ENCODE measurements at regions not wholly inside any gene's neighbourhood (a gene's known extent, or its start where the extent isn't known, plus 50 kb on each side); places are given as distances from the start of the nearest gene placed in this dataset.

- no peaks in the 10 kb centered on the region for H3K4me1 ChIP-seq
- H3K27ac ChIP-seq = no peak overlapping the region
- no peaks in the 10 kb centered on the region for H3K27me3 ChIP-seq
- H3K9me3 ChIP-seq = no peaks in the 10 kb centered on the region
- ATAC-seq = no peak
- H3K36me3 ChIP-seq = no peaks in the 10 kb centered on the region
- H3K4me3 ChIP-seq = no peak overlapping the region
- 83 to 100% methylated on average over 1 of the region's 1 CpG for WGBS, 2 donors (ENCODE audit: low coverage in 1 of 2)
- TF ChIP-seq EP300 (IDR thresholded peaks at IDR 0.05) (no peak), POLR2AphosphoS5 (IDR thresholded peaks at IDR 0.05) (no peak)
- TF ChIP-seq, protein P1, sequence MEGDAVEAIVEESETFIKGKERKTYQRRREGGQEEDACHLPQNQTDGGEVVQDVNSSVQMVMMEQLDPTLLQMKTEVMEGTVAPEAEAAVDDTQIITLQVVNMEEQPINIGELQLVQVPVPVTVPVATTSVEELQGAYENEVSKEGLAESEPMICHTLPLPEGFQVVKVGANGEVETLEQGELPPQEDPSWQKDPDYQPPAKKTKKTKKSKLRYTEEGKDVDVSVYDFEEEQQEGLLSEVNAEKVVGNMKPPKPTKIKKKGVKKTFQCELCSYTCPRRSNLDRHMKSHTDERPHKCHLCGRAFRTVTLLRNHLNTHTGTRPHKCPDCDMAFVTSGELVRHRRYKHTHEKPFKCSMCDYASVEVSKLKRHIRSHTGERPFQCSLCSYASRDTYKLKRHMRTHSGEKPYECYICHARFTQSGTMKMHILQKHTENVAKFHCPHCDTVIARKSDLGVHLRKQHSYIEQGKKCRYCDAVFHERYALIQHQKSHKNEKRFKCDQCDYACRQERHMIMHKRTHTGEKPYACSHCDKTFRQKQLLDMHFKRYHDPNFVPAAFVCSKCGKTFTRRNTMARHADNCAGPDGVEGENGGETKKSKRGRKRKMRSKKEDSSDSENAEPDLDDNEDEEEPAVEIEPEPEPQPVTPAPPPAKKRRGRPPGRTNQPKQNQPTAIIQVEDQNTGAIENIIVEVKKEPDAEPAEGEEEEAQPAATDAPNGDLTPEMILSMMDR (IDR thresholded peaks at IDR 0.05) = no peak
Observed at GRCh38 chr9:81242866-81243265, 446.5 kb downstream of the TLE1 start.

DNA sequence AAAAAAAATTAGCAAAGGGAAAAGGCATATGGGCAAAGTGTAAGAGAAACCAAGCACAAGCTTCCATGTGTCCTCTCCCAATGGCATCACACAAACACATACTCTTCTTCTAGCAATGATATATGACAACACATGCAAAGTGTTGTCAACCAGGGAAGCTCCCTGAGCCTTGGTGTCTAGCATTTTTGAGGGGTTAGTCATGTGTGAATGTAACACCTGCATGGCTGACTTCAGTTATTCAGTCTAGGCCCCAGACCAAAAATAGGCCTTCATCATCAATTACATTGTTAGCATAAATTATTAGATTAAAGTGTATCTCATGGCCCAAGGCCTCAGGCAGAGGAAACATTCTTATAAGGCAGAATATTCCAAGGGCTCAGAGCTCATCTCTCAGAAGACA lies 450.0 kb downstream of the TLE1 start:
- no peaks in the 10 kb centered on the region for H3K4me1 ChIP-seq
- H3K4me3 ChIP-seq = no peak overlapping the region
- H3K9me3 ChIP-seq = no peaks in the 10 kb centered on the region
- no peaks in the 10 kb centered on the region for H3K27me3 ChIP-seq
- ATAC-seq = no peak
- no peak for TF ChIP-seq POLR2A (IDR thresholded peaks at IDR 0.05)
- TF ChIP-seq POLR2AphosphoS5 (IDR thresholded peaks at IDR 0.05) = no peak
- TF ChIP-seq, protein P1 (IDR thresholded peaks at IDR 0.05) = no peak
- no peak for TF ChIP-seq EP300 (IDR thresholded peaks at IDR 0.05)
- no peak overlapping the region for H3K27ac ChIP-seq
- no peaks in the 10 kb centered on the region for H3K36me3 ChIP-seq

DNA sequence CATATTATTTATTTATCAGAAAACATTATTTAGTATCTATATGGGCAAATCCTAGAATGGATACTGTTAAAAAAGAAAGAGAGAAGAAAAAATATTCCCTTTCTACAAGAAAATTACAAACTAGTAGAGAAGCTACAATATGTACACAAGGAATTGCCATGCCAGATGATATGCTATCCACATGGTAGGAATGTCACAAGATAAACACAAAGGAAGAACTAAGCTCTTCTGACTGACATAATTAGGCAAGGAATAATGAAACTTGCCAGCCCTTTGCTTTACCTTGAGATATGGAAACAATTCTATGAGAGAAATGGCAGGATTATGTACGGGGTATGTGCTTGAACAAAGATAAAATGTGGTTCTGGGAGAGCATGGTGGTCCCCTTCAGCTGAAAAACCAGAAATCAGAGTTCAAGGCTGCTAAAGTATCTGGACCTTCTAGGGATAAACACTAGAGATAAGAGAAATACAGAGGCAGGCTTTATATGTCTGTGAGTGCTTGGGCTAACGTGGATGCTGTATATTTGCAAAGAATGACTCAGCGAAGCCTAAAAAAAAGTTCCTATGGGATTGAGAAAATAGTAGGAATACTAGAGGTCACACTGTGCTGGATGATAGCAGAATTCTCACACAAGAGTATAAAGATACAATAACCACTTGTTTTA lies 451.6 kb downstream of the TLE1 start:
- Histone ChIP-seq H3K36me3 (no peaks in the 10 kb centered on the region), H3K27me3 (no peaks in the 10 kb centered on the region), H3K9me3 (no peaks in the 10 kb centered on the region), H3K27ac (no peak overlapping the region), H3K4me1 (no peaks in the 10 kb centered on the region), H3K4me3 (no peak overlapping the region)
- no peak for ATAC-seq
- 67 to 77% methylated on average over 3 of the region's 3 CpGs for WGBS, 2 donors (ENCODE audit: low coverage in 1 of 2)
- TF ChIP-seq, protein P1 (IDR thresholded peaks at IDR 0.05) = no peak
- TF ChIP-seq POLR2A (IDR thresholded peaks at IDR 0.05) (no peak), EP300 (IDR thresholded peaks at IDR 0.05) (no peak), POLR2AphosphoS5 (IDR thresholded peaks at IDR 0.05) (no peak)

GRCh38 chr9:81234924-81235610 lies 454.3 kb downstream of the TLE1 start:
- H3K36me3 ChIP-seq = no peaks in the 10 kb centered on the region
- 89 to 92% methylated on average over 3 to 6 of the region's 6 CpGs for WGBS, 2 donors (ENCODE audit: low coverage in 1 of 2)
- TF ChIP-seq, protein P1 (IDR thresholded peaks at IDR 0.05) = no peak
- TF ChIP-seq POLR2AphosphoS5 (IDR thresholded peaks at IDR 0.05) (no peak), POLR2A (IDR thresholded peaks at IDR 0.05) (no peak), EP300 (IDR thresholded peaks at IDR 0.05) (no peak)

GRCh38 chr9:81231011-81231410 lies 458.3 kb downstream of the TLE1 start:
- no peak for ATAC-seq
- peaks cover 0 to 6% (median 0%) of the 10 kb centered on the region in 3 donors for H3K4me1 ChIP-seq
- H3K36me3 ChIP-seq = no peaks in the 10 kb centered on the region
- TF ChIP-seq, protein P1 (IDR thresholded peaks at IDR 0.05) = no peak
- TF ChIP-seq EP300 (IDR thresholded peaks at IDR 0.05) = no peak
- no peak for TF ChIP-seq POLR2A (IDR thresholded peaks at IDR 0.05)
- TF ChIP-seq POLR2AphosphoS5 (IDR thresholded peaks at IDR 0.05) = no peak
- no peaks in the 10 kb centered on the region for H3K27me3 ChIP-seq
- WGBS, 2 donors (ENCODE audit: low coverage in 1 of 2) = 0 to 43% methylated on average over 1 of the region's 1 CpG
- H3K4me3 ChIP-seq = no peak overlapping the region
- H3K9me3 ChIP-seq = no peaks in the 10 kb centered on the region
- no peak overlapping the region for H3K27ac ChIP-seq

More at GRCh38 chr9:81234924-81235610, 454.3 kb downstream of the TLE1 start:
- H3K27ac ChIP-seq = no peak overlapping the region
- H3K9me3 ChIP-seq = no peaks in the 10 kb centered on the region
- H3K4me3 ChIP-seq = no peak overlapping the region
- ATAC-seq = no peak
- no peaks in the 10 kb centered on the region for H3K27me3 ChIP-seq
- no peaks in the 10 kb centered on the region for H3K4me1 ChIP-seq
